ENCODE measurements at regions not wholly inside any gene's neighbourhood (a gene's known extent, or its start where the extent isn't known, plus 50 kb on each side); places are given as distances from the start of the nearest gene placed in this dataset.

GRCh38 chr13:48600374-48601364 is 53.1 kb upstream of the CYSLTR2 start:
- H3K9me3 Mint-ChIP-seq, result no peaks in the 10 kb centered on the region
- ATAC-seq (replicated peaks), result no peak
- no peaks in the 10 kb centered on the region for H3K27me3 Mint-ChIP-seq
- H3K4me3 Mint-ChIP-seq, result no peak overlapping the region
- no peak for DNase-seq
- H3K4me1 Mint-ChIP-seq (ENCODE audit: low read depth in 2 of 2), result no peaks in the 10 kb centered on the region
- H3K27ac Mint-ChIP-seq, result no peak overlapping the region
- H3K36me3 Mint-ChIP-seq (ENCODE audit: insufficient read depth), result no peaks in the 10 kb centered on the region

GRCh38 chr13:48602296-48603016 is 51.3 kb upstream of the CYSLTR2 start:
- no peaks in the 10 kb centered on the region for H3K27me3 Mint-ChIP-seq
- no peaks in the 10 kb centered on the region for H3K4me1 Mint-ChIP-seq (ENCODE audit: low read depth in 2 of 2)
- peaks cover 0 to 2% of the 10 kb centered on the region in 2 donors for H3K9me3 Mint-ChIP-seq
- ATAC-seq (replicated peaks), result no peak
- no peak overlapping the region for H3K27ac Mint-ChIP-seq
- no peak overlapping the region for H3K4me3 Mint-ChIP-seq
- no peaks in the 10 kb centered on the region for H3K36me3 Mint-ChIP-seq (ENCODE audit: insufficient read depth)
- DNase-seq, result no peak

GRCh38 chr13:48603375-48603774 is 50.4 kb upstream of the CYSLTR2 start:
- H3K36me3 Mint-ChIP-seq (ENCODE audit: insufficient read depth), result no peaks in the 10 kb centered on the region
- no peak overlapping the region for H3K4me3 Mint-ChIP-seq
- no peak for ATAC-seq (replicated peaks)

More at GRCh38 chr13:48603375-48603774, 50.4 kb upstream of the CYSLTR2 start:
- Mint-ChIP-seq H3K9me3 (peaks cover 0 to 2% of the 10 kb centered on the region in 2 donors), H3K27ac (no peak overlapping the region), H3K27me3 (no peaks in the 10 kb centered on the region), H3K4me1 (ENCODE audit: low read depth in 2 of 2) (no peaks in the 10 kb centered on the region)
- no peak for DNase-seq
